NCI-H82 treated with DMSO at 0.1 percent for 48 hours (cell line): ENCODE measurements at regions not wholly inside any gene's neighbourhood (a gene's known extent, or its start where the extent isn't known, plus 50 kb on each side); places are given as distances from the start of the nearest gene placed in this dataset.
A peak's percentile ranks its signal among the peaks of the same experiment; 100 is the strongest.
"Not testable (repeated sequence)": the region's sequence is repeated elsewhere in the genome, so short reads cannot be mapped to it uniquely, and the experiment has no call there.

ENCODE experiments used
- DNase-seq: peaks from one replicate; lab custom pipeline; 2025; ENCODE audit not compliant: unreplicated experiment; lab: John Stamatoyannopoulos, UW

GRCh38 chr4:60923075-60923474 lies 277.1 kb upstream of the ADGRL3 start:
- DNase-seq, result no peak

GRCh38 chr4:60926624-60927023 lies 273.5 kb upstream of the ADGRL3 start:
- no peak for DNase-seq

GRCh38 chr4:60930866-60931265 lies 269.3 kb upstream of the ADGRL3 start:
- DNase-seq, result no peak

GRCh38 chr4:60934566-60935295 lies 265.4 kb upstream of the ADGRL3 start:
- no peak for DNase-seq

- DNase-seq, result no peak
Measured at GRCh38 chr4:60938181-60938580, 261.9 kb upstream of the ADGRL3 start.

- no peak for DNase-seq
Measured at GRCh38 chr4:60938621-60939020, 261.5 kb upstream of the ADGRL3 start.

GRCh38 chr4:60944060-60944459 lies 256.1 kb upstream of the ADGRL3 start:
- DNase-seq, result no peak

GRCh38 chr4:60945641-60946040 lies 254.5 kb upstream of the ADGRL3 start:
- no peak for DNase-seq

GRCh38 chr4:60948008-60948407 lies 252.1 kb upstream of the ADGRL3 start:
- DNase-seq, result no peak

GRCh38 chr4:60952921-60953320 lies 247.2 kb upstream of the ADGRL3 start:
- DNase-seq, result no peak

- DNase-seq, result no peak
Measured at GRCh38 chr4:60953826-60954225, 246.3 kb upstream of the ADGRL3 start.

GRCh38 chr4:60962286-60962685 lies 237.8 kb upstream of the ADGRL3 start:
- DNase-seq, result peak; percentile 10

- no peak for DNase-seq
Measured at GRCh38 chr4:60981534-60981933, 218.6 kb upstream of the ADGRL3 start.

GRCh38 chr4:60989141-60989540 lies 211.0 kb upstream of the ADGRL3 start:
- no peak for DNase-seq

GRCh38 chr4:60992037-60992436 lies 208.1 kb upstream of the ADGRL3 start:
- no peak for DNase-seq

GRCh38 chr4:61003301-61003700 lies 196.8 kb upstream of the ADGRL3 start:
- no peak for DNase-seq

- no peak for DNase-seq
Measured at GRCh38 chr4:61004651-61005170, 195.4 kb upstream of the ADGRL3 start.

GRCh38 chr4:61011051-61011450 lies 189.1 kb upstream of the ADGRL3 start:
- no peak for DNase-seq

GRCh38 chr4:61011936-61012335 lies 188.2 kb upstream of the ADGRL3 start:
- not testable (repeated sequence) for DNase-seq

GRCh38 chr4:61024610-61025009 lies 175.5 kb upstream of the ADGRL3 start:
- no peak for DNase-seq

GRCh38 chr4:61027939-61028338 lies 172.2 kb upstream of the ADGRL3 start:
- DNase-seq, result no peak

- no peak for DNase-seq
Measured at GRCh38 chr4:61036071-61036684, 163.9 kb upstream of the ADGRL3 start.

- DNase-seq, result no peak
Measured at GRCh38 chr4:61041527-61041926, 158.6 kb upstream of the ADGRL3 start.
